Stimulated activated CD4-positive, alpha-beta T cell treated with anti-CD3 and anti-CD28 coated beads, Interleukin-1b, Interleukin-23, amount 100 ng/mL, for 24 hours (primary cell): ENCODE measurements at regions not wholly inside any gene's neighbourhood (a gene's known extent, or its start where the extent isn't known, plus 50 kb on each side); places are given as distances from the start of the nearest gene placed in this dataset.

Experiments used
- DNase-seq, 4 experiments: peaks; one replicate each; pipeline ENCODE4 v3.0.0-alpha.2; 2020; ENCODE audit warnings: low read depth in 4 of 4, low spot score in 1 of 4

DNA sequence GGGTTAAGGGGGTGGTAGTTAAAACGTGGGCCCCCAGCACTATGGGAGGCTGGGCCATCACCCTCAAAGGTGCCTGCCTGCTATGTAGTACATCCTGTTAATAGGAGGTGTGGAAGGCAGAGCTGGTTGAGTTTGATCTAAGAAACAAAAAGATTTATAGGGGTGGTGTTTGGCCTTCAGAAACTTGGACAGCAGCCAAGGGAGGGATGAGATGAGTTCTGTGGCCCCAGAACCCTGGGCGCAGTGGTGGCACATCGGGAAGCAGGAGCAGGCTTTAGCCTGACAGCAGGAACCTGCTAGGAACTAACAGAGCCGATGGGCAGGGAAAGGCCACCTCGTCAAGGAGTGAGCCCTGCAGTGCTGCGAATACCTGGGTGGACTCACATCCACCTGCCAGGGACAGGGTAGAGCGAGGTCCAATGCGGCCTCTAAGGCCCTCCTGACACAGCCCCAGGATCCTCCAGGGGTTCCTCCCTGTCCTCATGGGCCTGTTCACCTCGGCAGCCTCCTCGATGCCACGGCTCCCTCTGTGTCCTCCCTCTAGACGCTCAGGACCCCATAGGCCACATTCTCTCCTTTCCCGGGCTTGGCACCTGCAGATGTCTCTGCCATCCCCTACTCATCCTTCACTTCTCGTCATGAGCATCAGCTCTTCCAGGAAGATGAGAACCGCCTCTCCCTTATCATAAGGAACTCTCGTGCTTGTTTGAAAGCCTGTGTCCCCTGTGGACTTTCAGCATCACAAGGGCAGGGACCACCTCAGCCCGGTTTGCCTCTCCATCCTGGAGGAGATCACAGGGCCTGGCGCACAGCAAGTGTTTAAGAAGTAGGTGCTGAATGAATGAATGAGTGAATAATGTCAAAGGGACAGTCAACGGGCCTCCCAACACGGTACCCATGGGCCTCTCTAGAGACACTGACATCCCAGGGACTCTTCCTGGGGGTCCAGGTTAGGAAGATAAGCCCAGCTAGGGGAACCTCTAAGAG, 103.5 kb upstream of the TNRC6C start:
- DNase-seq = no peak

GRCh38 chr17:77856551-77857305, 101.8 kb upstream of the TNRC6C start:
- DNase-seq = no peak

- no peak for DNase-seq
Measured at GRCh38 chr17:77857306-77857555, 101.3 kb upstream of the TNRC6C start.

DNA sequence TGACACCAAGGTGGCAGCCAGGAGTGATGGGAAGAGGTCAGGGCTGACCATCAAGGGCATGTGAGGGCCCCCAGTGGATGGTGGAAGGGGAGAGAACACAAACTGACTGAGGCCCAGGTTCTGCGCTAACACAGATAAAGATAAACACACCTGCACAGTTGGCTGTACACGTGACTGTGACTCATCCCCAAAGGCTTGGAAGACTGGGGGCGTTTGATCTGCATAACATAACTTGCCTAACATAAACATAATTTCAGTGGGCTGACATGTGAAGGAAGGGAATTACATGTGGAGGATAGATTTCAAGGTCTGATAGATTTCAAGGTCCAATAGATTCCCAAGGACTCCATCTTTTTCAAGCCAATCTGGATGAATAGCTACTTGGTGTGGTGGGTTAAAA, 100.9 kb upstream of the TNRC6C start:
- no peak for DNase-seq

DNA sequence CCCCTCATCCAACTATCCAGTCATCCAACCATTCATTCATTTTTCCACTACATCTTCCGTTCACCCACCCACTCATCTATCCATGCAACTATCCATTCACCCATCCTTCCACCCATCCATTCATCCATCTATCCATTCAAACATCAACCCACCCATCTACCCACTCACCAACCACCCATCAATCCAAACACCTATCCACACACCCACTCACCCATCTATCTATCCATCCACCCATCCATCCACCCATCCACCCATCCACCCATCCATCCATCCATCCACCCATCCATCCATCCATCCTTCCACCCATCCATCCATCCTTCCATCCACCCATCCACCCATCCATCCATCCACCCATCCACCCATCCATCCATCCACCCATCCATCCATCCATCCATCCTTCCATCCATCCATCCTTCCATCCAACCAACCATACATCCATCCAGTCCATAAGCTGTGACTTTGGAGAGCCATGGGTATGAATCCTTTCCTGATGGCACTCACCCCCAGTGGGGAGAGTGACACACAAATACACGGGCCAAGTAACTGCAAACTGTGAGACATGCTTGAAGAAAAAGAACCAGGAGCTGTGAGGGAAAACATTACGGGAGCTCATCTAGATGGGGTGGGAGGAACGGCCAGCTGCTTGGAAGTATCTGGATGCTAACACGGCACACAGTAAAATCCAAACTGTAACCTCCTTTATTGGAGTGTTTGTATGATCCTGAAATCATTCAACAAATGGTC, 100.0 kb upstream of the TNRC6C start:
- no peak for DNase-seq

DNA sequence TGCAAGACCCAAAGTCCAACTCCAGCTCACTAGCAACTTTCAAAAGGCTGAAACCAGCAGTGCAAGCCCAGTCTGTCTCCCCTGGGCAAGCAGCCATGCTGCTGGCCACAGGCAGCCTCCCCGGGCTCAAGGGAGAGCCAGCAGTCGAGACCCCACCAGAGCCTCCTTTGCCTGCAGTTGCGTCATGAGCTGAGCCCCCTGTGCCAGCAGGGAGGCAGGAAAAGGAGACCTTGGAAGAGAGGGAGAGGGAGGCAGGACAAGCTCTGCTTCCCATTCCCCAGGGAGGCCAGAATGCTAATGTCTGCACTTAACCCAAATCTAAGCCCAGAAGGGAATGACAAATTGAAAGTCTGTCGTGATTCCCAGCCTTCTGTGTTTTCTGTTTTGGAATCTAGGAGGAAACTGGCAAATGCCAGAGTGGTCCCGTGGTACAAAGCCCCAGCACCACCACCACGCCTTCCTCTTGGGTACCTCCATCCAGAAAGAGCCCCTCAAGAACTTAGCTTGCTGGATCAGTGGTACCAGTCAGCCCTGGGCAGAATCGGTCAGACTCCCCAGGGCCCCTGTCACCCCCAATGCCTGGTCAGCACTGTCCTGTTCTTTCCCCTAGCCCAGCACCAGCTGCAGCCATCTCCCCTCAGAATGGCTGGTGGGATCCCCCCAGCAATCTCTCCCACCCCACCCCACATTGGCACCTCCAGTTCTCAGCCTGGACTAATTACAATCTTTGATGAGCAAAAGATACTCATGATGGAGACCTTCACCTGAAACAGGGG, 99.3 kb upstream of the TNRC6C start:
- no peak for DNase-seq

DNA sequence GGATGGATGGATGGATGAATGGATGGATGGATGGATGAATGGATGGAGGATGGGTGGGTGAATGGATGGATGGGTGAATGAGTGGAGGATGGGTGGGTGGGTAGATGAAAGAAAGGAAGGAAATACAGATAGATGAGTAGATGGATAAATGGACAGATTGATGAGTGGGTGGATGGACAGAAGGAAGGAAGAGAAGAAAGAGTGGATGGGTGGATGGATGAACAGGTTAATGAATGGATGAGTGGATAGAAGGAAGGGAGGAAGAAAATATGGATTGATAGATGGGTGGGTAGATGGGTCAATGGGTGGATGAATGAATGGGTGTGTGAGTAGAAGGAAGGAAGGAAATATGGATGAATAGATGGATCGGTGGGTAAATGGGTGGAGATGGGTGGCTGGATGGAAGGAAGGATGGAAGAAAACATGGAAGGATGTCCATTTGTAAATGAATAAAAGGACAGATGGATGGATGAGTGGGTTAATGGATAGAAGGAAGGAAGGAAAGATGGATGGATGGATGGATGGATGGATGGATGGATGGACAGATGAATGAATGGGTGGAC, 97.3 kb upstream of the TNRC6C start:
- no peak for DNase-seq

- no peak for DNase-seq
Measured at GRCh38 chr17:77861981-77862645, 96.4 kb upstream of the TNRC6C start.

DNA sequence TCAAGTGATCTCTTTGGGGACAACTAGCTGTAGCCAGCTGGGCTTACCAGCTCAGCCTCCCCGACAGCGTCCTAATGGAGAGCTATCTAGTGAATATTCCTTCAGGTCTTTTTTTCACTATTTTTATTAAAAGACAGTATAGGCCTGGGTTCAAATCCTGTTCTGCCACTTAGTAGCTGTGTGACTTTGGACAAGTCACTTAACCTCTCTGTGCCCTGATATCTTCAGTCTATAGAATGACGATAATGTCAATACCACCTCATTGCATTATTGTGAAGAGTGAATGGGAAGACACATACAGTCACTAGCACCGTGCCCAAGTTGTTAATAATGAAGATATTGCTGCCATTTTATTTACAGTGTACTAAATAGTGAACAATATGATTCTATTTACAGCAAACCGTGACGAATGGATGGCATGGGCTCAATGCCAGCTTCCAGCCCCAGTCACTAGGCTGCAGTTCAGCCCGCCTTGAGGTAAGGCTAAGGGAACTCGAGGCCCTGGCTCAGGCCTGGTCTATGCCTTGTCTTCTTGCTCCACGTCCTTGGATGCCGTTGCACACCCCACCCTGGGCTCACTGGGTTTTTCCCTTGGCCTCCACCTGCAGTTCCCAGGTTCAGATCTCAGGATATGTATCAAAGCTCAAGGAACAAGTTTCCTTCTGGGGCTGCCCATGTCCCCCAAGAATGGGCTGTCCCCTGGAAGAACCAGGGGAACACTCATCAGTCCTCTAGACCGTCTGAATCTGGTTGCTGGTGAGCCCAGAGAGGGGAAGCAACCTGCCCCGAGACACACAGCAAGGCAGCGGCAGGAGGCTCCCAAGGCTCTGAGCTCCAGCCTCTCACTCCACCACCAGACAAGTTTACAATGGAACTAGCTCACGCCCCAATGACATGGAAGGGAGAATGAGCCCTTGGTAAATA, 95.4 kb upstream of the TNRC6C start:
- no peak for DNase-seq

DNA sequence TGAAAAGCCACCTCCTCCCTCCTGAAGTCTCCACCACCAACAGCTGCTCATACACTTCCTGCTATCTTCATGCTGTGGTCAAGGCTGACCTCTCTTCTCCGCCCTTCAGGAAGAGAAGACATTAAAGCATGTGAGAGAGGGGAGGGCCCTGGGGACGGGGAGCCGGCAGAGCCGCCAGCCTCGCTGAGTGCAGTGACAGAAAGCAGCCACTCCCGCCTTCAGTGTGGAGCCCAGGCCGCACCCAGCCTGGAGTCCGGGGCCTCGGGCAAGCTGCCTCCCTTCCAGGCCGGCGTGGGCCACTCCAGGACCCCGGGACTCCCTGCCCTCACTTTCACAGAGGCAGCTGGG, 94.7 kb upstream of the TNRC6C start:
- no peak for DNase-seq

DNA sequence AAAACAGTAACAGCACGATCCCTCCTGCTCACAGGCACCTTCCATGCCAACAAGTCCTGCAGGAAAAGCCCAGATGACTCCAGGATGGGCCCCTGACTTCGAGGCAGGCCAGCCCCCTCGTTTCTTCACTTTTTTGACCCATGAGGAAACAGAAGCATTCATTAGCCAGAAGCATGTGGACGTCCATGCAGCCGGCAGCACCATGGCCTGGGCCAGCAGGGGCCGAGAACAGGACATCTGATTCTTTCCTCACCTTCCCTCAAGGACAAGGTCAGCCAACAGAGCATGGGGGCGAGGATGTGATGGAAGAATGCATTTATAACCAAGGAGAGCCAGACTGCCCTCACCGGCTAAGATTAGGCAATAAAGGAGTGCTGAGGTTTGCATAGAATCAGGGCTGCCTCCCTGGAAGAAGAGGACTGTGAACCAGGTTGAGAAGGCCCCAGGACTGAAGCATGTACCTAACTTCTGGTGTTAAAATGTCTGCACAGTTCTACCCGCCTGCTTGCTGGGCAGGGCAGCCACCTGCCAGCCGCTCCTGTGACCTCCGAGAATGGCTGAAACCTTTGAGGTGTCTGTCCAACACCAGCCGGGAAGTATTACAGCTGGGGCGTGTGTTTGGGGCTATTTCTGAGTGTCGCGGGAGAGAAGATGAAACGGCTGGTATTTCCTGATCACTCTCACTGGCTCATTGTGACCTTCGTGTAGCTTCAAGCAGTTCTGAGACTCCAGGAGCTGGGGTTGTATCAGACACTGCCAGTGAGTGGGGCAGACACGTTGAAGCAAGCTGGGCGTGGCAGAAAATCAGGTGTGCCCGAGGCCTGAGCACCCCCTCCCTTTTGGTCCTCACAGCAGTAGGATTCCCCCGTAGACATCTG, 94.0 kb upstream of the TNRC6C start:
- DNase-seq = no peak

GRCh38 chr17:77865112-77865611, 93.3 kb upstream of the TNRC6C start:
- DNase-seq = no peak

- no peak for DNase-seq
Measured at GRCh38 chr17:77865716-77866115, 92.8 kb upstream of the TNRC6C start.

GRCh38 chr17:77867308-77867781, 91.2 kb upstream of the TNRC6C start:
- no peak for DNase-seq

DNA sequence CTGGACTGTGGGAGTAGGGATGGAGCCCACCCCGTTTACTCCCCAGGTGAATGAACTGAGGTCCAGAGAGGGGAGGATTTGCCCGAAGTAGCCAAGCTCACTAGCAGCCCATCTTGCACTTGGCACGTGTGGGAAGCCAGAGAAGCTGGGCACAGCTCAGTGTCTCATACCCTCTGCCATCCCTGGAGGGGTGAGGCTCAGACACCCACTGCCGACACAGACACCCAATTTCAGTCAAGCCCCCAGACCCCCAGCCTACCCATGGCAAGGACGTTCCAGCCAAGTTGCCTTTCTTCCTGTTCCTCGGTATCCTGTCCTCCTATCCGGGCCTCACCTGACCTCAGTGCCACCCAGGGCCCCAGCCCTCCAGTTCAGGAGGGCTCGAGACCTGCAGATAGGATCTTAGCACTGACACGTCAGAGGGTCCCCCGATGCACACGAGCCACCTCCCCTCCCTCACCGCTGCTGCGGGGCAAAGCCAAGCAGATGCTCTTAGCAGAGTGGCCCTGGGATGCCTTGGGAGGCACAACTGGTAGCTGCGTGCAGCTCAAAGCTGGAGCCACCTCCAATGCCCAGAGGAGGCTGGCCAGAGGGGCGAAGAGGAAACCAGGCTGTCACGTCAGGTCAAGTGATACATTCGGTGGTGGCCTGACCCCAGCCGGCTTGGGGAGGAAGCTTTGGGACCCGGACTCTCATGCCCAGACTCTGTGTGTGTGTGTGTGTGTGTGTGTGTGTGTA, 90.4 kb upstream of the TNRC6C start:
- no peak for DNase-seq

GRCh38 chr17:77869041-77869599, 89.4 kb upstream of the TNRC6C start:
- no peak for DNase-seq

- no peak for DNase-seq
Measured at GRCh38 chr17:77869665-77870132, 88.8 kb upstream of the TNRC6C start.
